ENCODE measurements at regions not wholly inside any gene's neighbourhood (a gene's known extent, or its start where the extent isn't known, plus 50 kb on each side); places are given as distances from the start of the nearest gene placed in this dataset.

DNA sequence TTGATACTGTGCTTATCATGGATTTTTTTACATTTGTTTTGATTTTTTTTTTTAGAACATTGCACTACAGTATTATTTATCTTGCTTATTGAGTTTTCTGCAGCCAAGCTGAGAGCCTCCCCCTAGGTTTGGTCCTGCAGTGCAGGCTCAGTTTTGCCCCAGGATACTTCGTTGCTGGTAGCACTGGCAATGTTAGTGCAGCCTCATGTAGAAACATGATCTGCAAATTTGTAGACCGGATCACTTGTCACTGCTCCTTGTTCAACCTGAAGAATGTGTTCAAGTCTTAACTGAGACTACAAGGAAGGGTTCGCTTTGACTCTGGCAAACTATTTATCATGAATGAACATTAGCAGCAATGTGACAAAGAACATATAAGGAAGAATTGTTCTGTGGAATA is 377.2 kb upstream of the PDE3A start:
- no peak for TF ChIP-seq EZH2phosphoT487 (IDR thresholded peaks at IDR 0.05; ENCODE audit: borderline replicate concordance)
- TF ChIP-seq, protein P1, sequence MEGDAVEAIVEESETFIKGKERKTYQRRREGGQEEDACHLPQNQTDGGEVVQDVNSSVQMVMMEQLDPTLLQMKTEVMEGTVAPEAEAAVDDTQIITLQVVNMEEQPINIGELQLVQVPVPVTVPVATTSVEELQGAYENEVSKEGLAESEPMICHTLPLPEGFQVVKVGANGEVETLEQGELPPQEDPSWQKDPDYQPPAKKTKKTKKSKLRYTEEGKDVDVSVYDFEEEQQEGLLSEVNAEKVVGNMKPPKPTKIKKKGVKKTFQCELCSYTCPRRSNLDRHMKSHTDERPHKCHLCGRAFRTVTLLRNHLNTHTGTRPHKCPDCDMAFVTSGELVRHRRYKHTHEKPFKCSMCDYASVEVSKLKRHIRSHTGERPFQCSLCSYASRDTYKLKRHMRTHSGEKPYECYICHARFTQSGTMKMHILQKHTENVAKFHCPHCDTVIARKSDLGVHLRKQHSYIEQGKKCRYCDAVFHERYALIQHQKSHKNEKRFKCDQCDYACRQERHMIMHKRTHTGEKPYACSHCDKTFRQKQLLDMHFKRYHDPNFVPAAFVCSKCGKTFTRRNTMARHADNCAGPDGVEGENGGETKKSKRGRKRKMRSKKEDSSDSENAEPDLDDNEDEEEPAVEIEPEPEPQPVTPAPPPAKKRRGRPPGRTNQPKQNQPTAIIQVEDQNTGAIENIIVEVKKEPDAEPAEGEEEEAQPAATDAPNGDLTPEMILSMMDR (IDR thresholded peaks at IDR 0.05 in 2 of 3, conservative IDR thresholded peaks at IDR 0.05 in 1 of 3; ENCODE audit: borderline replicate concordance in 1 of 3, insufficient read depth in 1 of 3, low read depth in 2 of 3, low read length in 2 of 3) = no peak
